Stimulated activated CD4-positive, alpha-beta T cell treated with anti-CD3 and anti-CD28 coated beads, TNF-alpha, amount 100 ng/mL, for 48 hours (primary cell): ENCODE measurements at regions not wholly inside any gene's neighbourhood (a gene's known extent, or its start where the extent isn't known, plus 50 kb on each side); places are given as distances from the start of the nearest gene placed in this dataset.

Experiments
- DNase-seq, 3 donors: peaks; one replicate each; pipeline ENCODE4 v3.0.0-alpha.2; 2020; ENCODE audit warnings: low read depth in 3 of 3

DNA sequence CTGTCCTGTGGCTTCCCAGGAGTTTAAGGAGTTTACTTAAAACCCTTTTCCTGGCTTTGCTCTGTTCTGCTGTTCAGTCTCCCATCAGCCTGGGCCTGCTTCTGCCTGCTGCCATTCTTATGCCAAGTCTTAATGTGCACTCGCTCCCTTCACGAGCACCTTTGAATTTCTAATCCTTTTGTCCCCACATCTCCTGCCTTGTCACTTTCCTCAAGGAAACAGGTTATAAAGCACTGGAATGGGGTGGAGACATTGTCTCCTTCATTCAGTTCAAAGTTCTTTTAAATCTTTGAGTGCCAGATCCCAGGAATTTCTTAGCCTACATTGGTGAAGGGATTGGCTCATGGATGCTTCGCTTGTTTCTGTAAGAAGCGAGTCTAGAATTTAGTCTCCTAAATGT lies 87.2 kb upstream of the LIFR start:
- no peak for DNase-seq

- DNase-seq = no peak
Measured at GRCh38 chr5:38645508-38645907, 89.1 kb upstream of the LIFR start.

DNA sequence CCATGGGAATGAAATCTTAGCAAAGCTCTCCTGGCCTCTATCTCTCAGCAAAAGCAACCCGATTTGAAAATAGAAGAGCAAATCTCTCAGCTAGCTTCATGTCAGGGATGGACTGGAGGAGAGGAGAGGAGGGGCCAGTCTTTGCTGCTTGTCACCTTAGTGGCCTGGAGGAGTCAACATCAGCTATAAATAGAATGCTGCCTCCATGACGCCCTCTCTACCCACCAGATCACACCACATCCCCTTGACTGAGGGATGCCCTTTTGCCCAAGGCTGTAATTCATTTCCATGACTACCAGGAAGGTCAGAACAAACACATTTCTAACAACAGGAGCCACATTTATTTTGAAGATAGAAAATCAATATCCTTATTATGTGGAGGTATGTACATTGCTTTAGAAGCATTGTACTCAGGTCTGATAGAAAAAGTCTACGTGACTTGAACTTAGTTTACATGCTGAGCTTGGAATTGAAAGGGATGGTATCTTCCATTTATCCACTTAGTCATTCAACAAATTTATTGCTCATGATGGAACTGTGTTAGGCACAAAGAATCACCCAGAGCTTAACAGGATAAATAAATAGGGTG lies 92.4 kb upstream of the LIFR start:
- DNase-seq = no peak

DNA sequence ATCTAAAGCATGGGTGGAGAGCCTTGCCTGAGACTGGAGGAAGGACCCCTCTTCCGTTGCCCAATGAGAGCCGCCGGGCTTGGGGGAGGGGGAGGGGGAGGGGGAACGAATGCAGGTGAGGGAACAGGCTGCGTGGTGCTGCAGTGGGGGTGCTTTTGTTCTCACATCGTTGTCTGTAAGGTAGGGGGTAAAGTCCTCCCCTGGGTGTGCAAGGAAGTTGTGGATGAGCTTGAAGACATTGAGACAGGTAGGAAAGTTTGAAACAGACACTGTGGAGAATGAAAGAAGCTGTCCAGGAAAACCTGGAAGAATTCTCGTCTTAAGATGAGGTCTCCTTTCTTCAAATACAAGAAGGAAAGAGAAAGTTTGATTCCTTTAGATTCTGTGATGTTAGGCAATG lies 94.1 kb upstream of the LIFR start:
- DNase-seq = no peak

DNA sequence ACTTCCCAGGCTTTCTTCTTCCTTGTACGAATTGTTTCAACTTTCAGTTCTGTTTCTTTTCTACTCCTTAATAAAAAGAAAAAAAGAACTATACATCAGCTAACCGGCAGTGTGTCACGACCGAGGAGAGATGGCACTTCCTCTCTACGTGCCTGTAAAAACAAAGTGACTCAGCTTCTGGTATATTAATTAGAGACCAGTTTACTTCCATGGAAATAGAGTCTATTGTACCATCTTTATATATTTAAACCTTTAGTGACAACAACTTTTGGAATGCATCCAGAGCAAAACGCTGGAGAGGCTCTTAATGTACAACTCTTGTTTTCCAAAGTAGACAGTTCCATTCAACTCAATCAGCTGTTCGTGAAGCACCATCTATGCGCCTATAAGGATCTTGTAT lies 94.5 kb upstream of the LIFR start:
- DNase-seq = no peak

GRCh38 chr5:38651806-38652205 lies 95.4 kb upstream of the LIFR start:
- no peak for DNase-seq

DNA sequence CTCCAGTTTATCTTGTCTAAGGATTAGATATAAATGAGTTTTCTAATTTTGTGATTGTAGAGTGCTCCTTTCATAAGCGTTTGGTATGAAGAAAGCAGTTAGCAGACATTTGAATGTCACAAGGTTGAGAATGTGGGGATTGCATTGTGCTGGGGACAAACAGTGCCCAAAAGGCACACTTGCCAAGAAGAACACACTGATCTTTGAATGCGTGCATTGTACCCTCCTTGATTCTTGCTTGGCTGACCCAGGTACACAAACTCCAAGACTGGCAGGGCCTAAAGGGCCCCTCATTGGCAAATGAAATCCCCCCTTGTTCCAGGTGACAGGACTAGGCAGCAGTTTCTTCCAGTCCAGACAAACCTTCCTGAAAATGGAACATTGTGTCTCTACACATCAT lies 96.9 kb upstream of the LIFR start:
- DNase-seq = no peak

GRCh38 chr5:38655691-38656090 lies 99.2 kb upstream of the LIFR start:
- no peak for DNase-seq

GRCh38 chr5:38656568-38656967 lies 100.1 kb upstream of the LIFR start:
- DNase-seq = no peak

DNA sequence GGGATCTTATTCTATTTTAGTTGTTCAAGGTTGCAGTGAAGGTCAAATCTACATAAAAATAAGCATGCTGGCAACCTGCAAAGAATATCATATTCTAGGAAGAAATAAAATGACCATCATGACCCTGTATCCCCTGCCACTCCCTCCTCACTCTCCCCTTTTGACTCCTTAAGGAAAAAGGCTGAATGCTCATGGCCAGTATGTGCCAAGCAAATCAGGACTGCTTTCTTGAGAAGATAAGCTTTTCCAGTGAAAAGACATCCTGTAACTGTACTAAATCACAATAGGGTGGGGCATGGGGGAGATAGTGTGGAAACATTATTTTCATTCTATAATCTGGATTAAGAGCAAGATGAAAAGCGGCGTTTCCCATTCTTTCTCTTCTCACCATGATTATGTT lies 100.6 kb upstream of the LIFR start:
- DNase-seq = no peak

DNA sequence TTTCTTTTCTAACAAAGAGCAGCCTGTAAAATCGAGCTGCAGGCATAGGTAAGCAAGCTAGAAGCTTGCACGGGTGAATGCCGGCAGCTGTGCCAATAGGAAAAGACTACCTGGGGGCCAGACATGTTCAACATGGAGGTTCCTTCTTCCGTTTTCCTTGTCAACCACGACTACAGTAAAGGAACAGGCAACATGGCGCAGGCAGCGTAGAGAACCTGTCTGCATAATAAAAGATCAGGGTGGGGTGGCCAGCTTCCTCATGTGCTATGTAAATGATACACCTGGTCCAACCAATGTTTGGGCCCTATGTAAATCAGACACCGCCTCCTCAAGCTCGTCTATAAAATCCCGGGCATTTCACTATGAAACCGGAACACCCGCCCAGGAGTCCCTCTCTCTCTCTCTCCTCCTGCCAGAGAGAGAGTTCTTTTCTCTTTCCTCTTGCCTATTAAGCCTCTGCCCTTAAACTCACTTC lies 103.8 kb upstream of the LIFR start:
- DNase-seq = no peak

- no peak for DNase-seq
Measured at GRCh38 chr5:38662090-38662489, 105.6 kb upstream of the LIFR start.

DNA sequence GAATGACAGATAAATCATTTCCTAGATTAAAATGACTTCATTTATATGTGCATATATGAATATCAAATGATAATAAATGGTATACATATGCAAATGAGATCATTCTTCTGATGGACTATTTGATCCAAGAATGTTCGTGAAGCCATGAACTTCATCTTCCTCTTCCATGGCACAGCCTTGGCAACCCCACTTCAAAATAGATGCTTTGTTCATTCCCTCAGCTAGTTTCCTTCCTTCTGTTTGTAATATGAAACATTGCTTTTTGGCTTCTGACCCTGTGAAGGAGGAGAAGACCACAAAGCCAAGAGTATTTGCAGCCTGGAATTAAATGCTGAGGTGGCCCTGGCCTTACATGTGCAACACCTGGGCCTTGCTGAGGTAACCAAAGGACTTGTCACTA lies 106.8 kb upstream of the LIFR start:
- no peak for DNase-seq

DNA sequence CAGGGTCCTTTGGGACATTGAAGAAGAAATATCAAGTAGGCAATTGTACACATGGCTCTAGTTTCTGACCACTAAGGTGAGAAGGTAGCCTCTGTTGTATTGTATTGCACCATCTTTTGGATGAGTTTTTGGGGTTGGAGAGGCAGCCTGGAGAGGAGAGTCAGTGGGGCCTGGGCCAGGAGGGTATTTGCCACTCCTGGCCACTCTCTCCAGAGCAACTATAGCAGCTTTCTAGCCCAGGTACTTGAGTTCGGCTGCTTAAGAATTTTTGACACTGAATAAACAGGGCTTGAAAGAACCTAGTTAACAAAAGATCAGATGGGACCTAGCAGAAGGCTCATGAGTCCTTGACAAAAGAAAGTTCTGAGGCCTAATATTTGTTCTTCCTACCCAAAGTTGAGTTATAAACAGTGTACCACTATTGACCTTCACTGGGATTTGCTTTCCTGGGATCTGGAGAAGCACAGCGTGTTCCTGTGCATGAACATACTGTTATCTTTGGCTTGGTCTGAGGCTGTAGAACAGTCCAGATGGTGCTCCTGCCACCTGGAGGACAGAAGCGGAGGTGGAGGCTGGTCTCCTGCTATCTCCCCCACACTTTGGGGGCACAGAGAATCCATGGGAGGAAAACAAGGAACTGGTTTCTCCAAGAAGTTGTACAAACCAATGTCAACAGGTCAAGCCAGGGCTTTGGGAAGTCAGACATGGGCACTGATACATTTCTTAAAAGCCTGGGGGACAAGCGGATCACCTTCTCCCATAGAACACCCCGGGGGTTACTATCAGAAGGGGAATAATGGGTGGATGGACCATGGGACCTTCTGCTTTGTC lies 110.4 kb upstream of the LIFR start:
- DNase-seq = no peak

DNA sequence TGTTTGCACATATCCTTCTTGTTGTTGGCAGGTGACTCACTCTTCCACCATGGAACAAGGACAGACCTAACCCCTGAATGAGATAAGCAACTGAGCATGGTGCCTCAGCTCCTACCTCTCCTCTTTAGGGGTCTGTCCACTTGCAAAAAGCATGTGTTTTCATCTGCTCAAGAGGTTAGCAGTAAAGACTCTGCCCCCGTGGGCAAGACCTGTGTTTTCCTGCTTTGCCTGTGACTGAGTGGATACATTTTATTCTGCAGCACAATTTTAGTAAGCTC lies 111.0 kb upstream of the LIFR start:
- no peak for DNase-seq

GRCh38 chr5:38669361-38669880 lies 113.0 kb upstream of the LIFR start:
- no peak for DNase-seq

- DNase-seq = no peak
Measured at GRCh38 chr5:38670066-38670465, 113.6 kb upstream of the LIFR start.

GRCh38 chr5:38670878-38671277 lies 114.4 kb upstream of the LIFR start:
- DNase-seq = no peak

- no peak for DNase-seq
Measured at GRCh38 chr5:38672059-38672788, 115.8 kb upstream of the LIFR start.

GRCh38 chr5:38673671-38674071 lies 117.2 kb upstream of the LIFR start:
- no peak for DNase-seq

DNA sequence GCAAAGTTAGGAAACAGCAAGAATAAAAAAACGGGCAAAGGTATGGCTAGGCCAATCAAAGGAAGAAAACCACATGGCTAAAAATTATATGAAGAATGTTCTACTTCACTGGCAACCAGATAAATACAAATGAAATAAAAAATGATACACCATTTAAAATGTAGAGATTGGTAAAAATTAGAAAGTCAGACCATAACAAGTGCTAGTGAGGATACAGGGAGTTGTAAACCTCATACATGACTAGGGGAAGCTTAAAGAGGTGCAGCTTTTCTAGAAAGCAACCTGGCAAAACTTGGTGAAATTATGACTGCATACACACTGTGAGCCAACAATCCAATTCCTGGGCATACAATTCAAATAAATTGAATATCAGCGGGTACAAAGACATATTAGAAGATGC lies 119.0 kb upstream of the LIFR start:
- DNase-seq = no peak

GRCh38 chr5:38677636-38678035 lies 121.2 kb upstream of the LIFR start:
- DNase-seq = no peak

GRCh38 chr5:38678076-38678475 lies 121.6 kb upstream of the LIFR start:
- no peak for DNase-seq
